ENCODE measurements at regions not wholly inside any gene's neighbourhood (a gene's known extent, or its start where the extent isn't known, plus 50 kb on each side); places are given as distances from the start of the nearest gene placed in this dataset.
"Not testable (repeated sequence)": the region's sequence is repeated elsewhere in the genome, so short reads cannot be mapped to it uniquely, and the experiment has no call there.

DNA sequence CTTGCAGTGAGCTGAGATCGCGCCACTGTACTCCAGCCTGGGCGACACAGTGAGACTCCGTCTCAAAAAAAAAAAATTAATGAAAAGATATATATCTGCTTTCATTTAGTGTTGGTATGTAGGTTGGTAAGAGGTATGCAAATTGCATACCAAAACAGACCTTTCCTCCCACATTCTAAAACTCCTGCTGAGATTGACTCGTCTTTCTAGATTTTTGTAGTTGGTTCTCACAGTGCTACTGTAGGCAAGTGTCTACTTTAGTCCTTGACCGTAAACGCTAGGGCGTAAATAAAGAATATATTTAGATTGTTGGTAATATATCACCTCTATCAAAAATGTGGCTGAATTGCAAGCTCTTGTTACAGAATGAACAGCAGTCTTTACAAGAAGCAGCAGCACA, 445.9 kb downstream of the CHSY3 start:
- DNase-seq (ENCODE audit: low read depth in 1 of 2, low spot score in 1 of 2) = no peak

DNA sequence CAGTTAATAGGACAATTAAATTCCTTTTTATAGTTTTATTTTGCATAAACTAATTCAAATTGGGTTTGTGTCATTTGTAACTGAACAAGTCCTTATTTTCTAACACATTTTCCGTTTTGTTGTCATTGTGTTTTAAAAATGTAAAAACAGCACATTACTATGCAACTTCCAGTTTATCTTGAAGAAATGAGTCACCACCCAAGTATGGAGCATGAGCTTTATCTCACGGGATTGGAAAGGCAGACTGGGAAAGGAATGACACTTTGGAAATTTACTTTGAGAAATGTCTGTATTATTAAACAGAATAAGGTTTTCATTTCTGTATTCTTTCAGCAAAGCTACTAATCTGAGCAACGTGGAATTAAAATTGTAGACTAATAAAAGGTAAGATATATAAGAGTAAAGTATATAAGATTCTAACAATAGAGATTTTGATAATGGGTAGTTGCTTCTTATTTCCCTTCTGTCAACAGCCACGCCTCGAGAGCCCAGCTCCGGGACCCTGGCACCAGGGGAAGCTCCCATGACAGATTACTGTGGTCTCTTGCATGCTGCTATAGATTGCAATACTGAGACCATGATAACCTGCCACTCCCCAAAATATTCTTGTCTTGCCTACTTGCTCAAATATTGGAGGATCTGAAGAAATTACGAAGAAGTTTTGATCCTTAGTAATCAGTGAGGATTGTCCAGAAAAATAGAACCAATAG, 433.1 kb downstream of the CHSY3 start:
- DNase-seq (ENCODE audit: low read depth in 1 of 2, low spot score in 1 of 2) = no peak

DNA sequence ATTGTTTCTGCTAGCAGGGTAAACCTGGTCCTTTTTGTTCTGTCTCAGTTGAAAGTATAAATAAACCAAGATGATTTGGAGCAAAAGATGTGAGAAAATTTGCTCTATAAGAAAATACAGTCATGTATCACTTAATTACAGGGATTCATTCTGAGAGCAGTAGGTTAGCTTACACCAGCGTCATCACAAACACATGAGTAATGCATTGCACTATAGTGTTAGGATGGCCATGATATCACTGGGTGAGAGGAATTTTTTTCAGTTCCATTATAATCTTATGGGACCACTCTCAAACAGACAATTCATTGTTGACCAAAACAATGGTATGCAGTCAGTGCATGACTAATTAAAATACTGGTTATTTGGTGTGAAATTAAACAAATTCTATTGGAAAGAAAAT, 430.9 kb downstream of the CHSY3 start:
- DNase-seq (ENCODE audit: low read depth in 1 of 2, low spot score in 1 of 2) = no peak

DNA sequence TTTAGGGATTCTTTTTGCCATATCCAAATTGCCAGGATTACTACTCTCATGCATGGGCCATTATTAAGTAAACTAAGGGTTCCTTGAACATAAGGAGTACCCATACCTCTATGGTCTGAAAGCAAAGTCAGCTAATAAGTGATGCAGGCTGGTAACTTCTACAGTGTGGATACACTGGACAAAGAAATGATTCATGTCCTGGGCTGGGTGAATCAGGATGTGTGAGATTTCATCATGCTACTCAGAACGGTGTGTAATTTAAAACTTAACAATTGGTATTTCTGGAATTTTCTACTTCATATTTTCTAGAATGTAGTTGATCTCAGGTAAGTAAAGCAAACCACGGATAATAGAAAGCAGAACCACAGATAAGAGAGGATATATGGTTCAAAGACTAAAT, 428.8 kb downstream of the CHSY3 start:
- DNase-seq (ENCODE audit: low read depth in 1 of 2, low spot score in 1 of 2) = no peak

DNA sequence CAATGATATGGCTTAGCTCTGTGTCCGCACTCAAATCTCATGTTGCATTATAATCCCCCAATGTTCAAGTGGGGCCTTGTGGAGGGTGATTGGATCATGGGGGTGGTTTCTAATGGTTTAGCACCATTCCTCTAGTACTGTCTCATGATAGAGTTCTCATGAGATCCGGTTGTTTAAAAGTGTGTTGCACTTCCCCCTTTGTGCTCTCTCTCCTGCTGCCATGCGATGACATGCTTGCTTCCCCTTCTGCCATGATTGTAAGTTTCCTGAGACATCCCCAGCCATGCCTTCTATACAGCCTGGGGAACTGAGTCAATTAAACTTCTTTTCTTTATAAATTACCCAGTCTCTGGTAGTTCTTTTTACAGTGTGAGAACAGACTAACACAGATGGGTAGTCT, 427.1 kb downstream of the CHSY3 start:
- no peak for DNase-seq (ENCODE audit: low read depth in 1 of 2, low spot score in 1 of 2)

DNA sequence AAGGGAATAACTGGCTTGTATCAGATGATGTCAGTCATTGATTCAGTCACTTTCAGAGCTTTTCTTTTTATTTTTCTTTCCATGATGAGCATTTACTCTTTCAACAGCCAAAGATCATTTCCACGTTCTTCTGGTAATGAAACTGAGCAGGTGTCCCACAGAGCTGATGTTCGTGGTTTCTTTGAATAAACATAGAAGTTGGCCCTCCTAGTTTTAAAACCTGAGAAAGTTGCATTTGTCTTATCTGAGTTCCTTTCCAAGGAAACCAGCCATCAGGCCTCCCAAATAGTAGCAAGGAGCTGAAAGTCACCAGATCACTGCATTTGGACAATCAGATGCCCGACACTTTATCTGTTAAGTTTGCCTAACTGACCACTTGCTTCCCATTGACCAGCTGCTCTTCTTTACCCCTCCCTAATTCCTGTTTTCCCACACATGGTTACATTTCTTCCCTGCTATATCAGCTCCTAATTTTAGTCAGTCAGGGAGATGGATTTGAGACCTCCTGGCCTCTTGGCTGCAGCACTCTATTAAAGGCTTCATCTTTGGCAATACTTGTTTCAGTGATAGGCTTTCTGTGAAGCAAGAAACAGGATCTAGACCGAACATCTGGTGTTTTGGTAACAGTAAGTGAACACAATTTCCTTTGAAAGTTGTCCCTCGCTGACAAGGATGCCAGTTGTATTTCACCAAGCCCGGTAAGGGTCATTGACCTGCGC, 420.8 kb downstream of the CHSY3 start:
- no peak for DNase-seq (ENCODE audit: low read depth in 1 of 2, low spot score in 1 of 2)

DNA sequence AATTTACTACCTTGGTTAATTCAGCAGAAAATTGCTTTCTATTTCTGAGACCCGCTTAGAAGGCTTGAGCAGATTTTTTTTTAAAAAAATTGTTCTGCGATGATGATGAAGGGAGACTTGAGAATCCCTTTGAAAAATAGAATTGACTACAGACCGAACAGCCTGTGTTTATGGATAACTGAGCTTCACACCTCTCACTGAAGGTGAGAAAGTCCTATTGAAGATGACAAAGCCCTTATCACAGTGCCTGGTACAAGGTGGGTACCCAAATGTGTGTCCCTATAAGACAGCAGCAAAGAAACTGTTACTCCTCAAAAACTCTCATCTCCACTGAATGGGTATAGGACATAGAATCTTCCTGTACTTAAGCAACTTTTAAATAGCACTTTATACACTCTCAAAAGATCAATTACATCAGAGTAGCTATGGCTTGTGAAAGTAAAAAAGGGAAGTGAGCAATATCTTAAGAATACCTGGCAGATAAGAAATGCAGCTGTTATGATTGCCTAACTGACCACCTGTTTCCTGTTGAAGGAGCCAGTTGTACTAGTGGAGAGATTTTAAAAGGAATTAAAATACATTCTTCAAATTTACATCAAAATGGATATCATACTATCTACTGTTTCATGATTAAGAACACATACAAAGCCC, 419.7 kb downstream of the CHSY3 start:
- DNase-seq (ENCODE audit: low read depth in 1 of 2, low spot score in 1 of 2) = no peak

DNA sequence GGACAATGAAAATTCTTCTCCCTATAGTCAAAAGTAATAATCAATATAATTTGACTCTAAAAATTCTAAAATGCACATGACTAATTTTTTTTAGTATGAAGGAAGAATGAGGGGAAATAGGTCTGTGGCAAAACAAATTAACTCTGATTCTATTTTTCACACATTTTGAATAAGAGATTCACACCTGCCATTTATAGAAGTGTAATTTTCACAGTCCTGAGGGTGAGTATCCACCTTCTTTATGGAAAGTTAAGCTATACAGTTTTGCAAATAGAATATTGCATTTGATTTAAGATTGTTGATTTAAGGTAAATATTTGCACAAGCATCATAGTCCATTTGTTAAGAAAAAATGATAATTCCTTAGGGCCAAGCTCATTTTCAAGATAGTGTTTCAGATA, 417.7 kb downstream of the CHSY3 start:
- no peak for DNase-seq (ENCODE audit: low read depth in 1 of 2, low spot score in 1 of 2)

DNA sequence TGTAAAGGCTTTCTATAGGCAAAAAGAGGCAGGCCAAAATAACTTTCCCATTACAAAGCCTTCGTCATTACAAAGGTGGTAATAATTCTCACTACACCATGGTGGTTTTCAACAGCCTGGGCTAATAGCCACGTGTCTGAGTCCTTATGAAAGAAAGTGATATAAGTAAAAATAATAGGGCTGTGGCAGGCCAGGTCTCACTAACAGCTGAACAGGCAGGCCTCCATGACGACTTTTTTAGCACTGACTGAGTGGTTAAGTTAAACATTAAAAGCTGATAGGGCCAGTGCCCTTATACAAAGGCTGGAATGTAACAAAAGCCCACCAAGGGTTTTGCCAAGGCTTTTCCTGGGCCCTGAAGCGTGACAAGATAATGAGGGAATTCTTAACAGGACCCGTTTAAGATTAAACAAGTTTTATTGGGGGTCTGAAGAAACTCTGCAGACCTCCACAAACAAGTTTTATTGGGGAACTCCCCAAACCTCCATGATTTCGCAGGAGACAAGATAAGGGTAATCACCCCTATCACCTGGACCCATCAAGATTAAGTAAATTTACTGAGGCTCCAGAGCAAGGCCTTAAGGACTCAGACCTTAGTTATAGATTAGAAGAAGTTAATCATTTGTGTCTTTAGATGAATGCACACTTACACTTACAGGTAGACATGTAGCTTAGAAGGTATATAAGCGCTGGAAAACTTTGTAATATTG, 412.9 kb downstream of the CHSY3 start:
- DNase-seq (ENCODE audit: low read depth in 1 of 2, low spot score in 1 of 2) = no peak

DNA sequence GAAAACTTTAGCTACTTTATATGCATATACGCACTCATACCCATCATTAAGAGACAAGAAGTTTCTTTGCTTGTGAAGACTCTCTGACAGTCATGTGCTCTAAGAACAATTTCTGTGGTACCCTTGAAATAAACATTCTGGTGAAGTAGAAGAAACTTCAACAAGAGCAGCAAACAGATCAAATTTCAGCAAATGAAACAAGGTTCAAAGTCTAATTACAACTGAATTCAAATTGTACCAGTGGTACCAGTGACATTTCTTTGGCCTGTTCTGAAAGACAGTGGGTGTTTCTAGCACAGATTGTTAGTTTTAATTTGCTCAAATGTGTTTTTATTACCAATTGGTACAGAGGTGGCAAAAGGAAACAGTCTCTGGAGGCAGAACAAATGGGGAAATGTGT, 391.0 kb downstream of the CHSY3 start:
- no peak for DNase-seq (ENCODE audit: low read depth in 1 of 2, low spot score in 1 of 2)

DNA sequence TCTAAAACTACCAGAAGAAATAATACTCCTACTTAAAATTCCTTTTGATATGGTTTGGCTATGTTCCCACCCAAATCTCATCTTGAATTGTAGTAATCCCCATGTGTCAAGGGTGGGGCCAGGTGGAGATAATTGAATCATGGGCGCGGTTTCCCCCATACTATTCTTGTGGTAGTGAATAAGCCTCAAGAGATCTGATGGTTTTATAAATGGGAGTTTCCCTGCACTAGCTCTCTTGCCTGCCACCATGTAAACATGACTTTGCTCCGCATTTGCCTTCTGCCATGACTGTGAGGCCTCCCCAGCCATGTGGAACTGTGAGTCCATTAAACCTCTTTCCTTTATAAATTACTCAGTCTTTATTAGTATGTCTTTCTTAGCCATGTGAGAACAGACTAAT, 390.5 kb downstream of the CHSY3 start:
- DNase-seq (ENCODE audit: low read depth in 1 of 2, low spot score in 1 of 2) = not testable (repeated sequence)

DNA sequence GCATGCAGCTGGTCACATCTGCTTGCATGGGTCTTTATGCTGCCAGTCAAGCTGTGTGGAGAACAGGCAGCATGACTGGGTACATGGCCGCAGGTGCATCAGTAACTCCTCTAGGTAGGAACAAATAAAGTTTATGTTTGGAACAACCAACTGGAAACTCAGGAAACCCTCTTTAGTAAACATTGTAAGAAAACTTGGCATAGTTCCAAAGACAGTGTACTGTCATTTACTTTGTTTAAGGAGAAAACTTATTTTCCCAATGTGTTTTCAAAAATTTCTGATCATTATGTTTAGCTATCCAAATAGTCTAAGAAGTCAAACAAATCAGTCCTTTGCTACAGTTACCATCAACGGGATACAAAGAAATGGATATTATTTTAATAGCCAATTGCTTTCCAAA, 386.0 kb downstream of the CHSY3 start:
- no peak for DNase-seq (ENCODE audit: low read depth in 1 of 2, low spot score in 1 of 2)

DNA sequence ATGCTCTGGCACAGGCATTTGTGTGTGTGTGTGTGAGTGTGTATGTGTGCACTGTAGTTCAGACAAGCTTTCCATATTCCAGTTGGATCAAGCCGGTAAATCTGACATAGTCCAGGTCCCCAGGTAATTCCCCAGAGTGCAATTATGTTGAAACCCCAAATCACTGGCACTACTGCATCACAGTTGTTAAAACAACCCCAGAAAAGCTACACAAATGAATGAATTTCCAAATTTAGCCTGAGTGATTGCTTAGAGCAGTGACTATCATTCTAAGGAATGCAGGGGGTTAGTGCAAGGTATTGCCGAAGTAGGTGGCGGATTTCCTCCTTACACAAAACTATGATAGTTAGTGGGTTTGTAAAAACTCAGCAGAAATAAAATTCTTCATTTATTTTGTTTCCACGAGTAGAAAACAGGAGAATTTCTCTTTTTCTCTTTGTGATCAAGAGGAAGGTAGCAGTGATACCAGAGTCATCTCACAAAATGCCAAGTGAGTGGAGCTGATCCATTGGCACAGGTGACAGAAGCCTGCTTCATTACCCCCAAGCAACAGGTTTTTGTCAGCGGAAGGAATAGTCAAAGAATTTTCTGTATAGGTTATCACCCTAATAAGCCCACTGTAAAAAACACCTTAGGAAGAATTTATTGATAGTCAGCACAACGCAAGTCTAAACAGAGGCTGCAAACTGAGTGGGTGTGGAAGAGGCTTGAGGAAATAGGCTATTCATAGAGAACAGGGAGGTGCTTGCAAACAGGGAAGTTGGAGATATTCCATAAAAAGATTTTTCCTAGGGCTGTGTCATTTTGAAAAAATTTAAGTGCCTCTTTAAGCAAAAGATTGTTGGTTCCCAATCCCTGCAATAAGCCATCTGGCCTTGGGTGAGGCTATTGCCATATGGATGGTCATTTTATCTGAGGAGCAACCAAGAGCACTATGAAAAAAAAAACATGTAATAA, 385.1 kb downstream of the CHSY3 start:
- DNase-seq (ENCODE audit: low read depth in 1 of 2, low spot score in 1 of 2) = no peak

DNA sequence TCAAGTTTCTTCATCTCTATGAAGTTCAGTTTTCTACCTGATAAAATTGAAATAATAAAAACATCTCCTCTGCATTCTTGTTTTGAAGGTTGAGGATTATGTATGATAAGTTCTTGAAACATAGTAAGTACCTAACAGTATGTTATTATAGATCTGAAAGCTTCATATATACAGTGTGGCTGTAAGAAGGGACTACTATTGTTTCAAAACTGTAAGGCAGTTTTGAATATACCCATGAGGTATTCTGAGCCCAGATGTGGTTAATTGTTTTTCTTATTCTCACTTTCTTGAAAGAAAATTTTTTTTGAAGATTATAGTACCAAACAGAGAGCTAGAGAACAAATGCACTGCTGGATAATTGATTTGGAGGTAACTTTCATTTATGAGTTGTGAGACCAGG, 383.2 kb downstream of the CHSY3 start:
- DNase-seq (ENCODE audit: low read depth in 1 of 2, low spot score in 1 of 2) = no peak

DNA sequence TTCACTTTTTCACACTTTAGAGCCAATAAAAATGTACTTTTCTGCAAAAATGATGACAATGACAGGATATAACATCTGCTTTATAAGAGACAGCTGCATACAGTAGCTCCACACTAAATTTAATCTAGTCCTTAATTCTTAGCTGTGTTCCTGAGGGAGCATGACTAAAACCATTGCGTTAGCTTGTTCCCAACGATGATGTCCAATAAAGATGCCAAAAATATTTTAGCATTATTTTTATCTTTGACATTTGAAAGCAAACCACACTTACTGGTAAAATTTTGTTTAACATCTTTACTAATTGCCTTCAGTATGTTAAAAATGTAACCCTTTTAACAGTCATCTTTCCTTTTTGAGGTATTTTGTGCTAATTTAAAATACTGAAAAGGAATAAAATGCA, 382.7 kb downstream of the CHSY3 start:
- DNase-seq (ENCODE audit: low read depth in 1 of 2, low spot score in 1 of 2) = no peak

DNA sequence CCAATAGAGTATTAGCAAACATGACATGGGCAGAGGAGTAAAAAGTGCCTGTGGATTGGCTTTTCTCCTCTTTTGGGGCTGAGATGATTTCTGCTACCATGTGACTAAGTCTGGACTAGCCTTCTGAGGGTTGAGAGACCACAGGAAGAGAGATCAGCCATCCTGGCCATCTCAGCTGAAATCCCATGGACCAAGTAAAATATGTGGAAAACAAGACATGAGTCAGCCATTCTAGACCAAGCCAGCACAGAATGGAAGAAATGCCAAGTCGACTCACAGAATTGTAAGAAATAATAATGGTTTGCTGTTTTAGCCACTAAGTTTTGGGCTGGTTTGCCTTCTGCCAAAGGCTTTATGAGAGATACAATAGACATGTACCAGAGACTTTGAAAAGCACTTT, 377.8 kb downstream of the CHSY3 start:
- no peak for DNase-seq (ENCODE audit: low read depth in 1 of 2, low spot score in 1 of 2)

DNA sequence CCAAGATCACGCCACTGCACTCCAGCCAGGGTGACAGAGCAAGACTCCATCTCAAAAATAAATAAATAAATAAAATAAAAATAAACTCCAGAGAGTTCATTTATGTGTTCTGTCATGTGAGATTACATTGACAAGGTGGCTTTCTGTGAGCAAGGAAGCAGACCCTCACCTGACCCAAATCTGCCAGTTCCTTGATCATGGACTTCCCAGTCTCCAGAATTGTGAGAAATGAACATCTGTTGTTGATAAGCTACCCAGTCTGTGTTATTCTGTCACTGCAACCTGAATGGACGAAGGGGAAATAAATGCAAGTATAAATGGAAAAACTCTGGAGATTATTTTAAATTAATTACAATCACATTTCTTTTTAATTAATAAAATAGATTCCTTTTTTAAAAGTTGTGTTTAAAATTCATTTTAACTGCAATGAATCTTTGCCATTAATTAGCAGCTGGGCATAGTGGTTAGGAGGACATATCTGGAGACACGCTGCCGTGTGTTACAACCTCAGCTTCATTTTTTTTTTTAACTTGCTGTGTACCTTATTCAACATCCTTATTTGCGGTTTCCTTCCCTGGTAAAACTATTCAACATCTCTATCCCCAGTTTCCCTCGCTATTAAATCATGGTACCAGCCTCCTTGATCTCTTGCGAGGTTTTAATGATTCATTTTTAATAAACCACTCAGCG, 376.4 kb downstream of the CHSY3 start:
- no peak for DNase-seq (ENCODE audit: low read depth in 1 of 2, low spot score in 1 of 2)

DNA sequence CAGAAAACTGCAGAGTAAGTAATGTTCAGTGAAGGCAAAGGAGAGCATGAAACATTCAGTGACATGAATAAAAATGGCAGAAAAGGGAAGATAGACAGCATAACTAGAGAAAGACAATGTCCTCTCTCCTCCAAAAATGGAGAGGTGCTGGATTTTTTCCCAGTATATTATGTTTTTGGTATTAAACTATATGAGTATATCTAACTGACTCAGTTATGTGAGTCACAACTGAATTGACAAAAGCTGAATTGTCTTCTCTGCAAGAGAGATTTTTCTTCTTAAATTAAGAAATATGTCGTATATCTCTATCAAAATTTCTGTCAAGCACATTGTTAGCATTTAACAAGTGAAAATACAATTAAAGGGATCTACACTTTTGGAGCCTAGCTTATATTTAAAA, 375.1 kb downstream of the CHSY3 start:
- no peak for DNase-seq (ENCODE audit: low read depth in 1 of 2, low spot score in 1 of 2)

DNA sequence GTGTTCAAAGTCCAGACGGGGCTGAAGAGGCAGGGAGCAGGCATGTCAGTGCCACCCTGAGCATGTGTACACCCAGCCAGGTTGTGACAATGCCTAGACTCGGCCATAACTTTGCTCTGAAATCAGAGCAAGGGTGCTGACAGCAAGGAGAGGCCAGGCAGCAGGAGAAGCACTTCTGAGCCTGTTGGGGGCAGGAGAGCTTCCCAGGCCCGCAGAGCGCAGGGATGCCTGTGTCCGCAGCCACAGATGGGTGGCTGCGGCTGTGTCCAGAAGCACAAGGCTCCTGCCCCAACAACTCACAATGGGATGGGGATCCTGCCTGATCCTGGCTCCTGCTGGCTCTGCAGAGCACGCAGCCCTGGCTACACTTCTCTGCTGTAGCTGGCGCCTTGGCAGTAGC, 373.9 kb downstream of the CHSY3 start:
- no peak for DNase-seq (ENCODE audit: low read depth in 1 of 2, low spot score in 1 of 2)

DNA sequence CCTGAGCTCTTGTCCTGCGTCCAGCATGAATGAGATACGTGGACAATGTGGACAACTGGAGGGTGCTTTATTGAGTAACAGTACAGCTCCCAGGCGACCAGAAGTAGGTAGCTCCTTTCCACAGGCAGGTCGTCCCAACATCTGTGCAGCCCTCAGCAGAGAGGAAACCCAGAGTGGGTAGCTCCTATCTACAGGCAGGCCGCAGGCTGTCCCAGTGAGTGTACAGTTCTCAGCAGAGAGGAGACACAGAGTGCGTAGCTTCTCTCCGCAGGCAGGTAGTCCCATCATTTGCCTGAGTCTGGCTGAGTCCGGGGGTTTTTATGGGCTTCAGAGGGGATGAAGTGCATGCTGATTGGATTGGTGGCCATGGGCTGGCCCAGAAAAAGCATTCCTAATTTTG, 373.3 kb downstream of the CHSY3 start:
- no peak for DNase-seq (ENCODE audit: low read depth in 1 of 2, low spot score in 1 of 2)

Measured in activated CD4-positive, alpha-beta T cell treated with anti-CD3 and anti-CD28 coated beads, Interleukin-2, amount 50 U/mL, for 24 hours (primary cell).